ENCODE measurements at regions not wholly inside any gene's neighbourhood (a gene's known extent, or its start where the extent isn't known, plus 50 kb on each side); places are given as distances from the start of the nearest gene placed in this dataset.

GRCh38 chr1:182235604-182235951 is 156.0 kb downstream of the GLUL start:
- Histone ChIP-seq H2BK5ac (ENCODE audit: insufficient read length, low read length) (no peak overlapping the region), H3K4me1 (ENCODE audit: insufficient read depth, low read length) (no peaks in the 10 kb centered on the region), H4K8ac (replicated peaks; ENCODE audit: insufficient read length, low read depth, low read length) (no peak overlapping the region), H3K23me2 (ENCODE audit: insufficient read length, low read depth, low read length, poor library complexity, severe bottlenecking) (no peaks in the 10 kb centered on the region), H3K14ac (ENCODE audit: insufficient read depth, low read length) (no peak overlapping the region), H2BK12ac (ENCODE audit: insufficient read length, low read depth, low read length) (no peak overlapping the region), H2BK15ac (ENCODE audit: low read depth, low read length) (no peak overlapping the region), H3K9me3 (ENCODE audit: control insufficient read depth, low read depth, low read length) (no peaks in the 10 kb centered on the region), H2BK120ac (ENCODE audit: low read depth, low read length, poor library complexity, severe bottlenecking) (no peak overlapping the region), H3K27ac (ENCODE audit: insufficient read length, low read depth, low read length) (no peak overlapping the region), H3K4ac (ENCODE audit: low read depth, low read length) (no peak overlapping the region), H3K27me3 (ENCODE audit: insufficient read depth, low read length) (no peaks in the 10 kb centered on the region), H2AFZ (ENCODE audit: low read length) (no peak overlapping the region), H3K56ac (ENCODE audit: insufficient read length, low read depth, low read length) (no peak overlapping the region), H3T11ph (ENCODE audit: low read length) (no peak overlapping the region), H3K4me2 (ENCODE audit: insufficient read depth, insufficient read length, low read length) (no peak overlapping the region), H3K79me2 (ENCODE audit: insufficient read depth, low read length) (no peaks in the 10 kb centered on the region), H3K18ac (ENCODE audit: insufficient read length, low read depth, low read length) (no peak overlapping the region), H3K79me1 (ENCODE audit: insufficient read depth, low read depth, low read length, poor library complexity, severe bottlenecking) (no peaks in the 10 kb centered on the region), H4K5ac (ENCODE audit: insufficient read length, low read depth, low read length) (no peak overlapping the region), H2BK20ac (ENCODE audit: low read depth, low read length, poor library complexity, severe bottlenecking) (no peak overlapping the region), H4K91ac (ENCODE audit: insufficient read length, low read depth, low read length) (no peak overlapping the region), H3K9ac (ENCODE audit: extremely low read depth, insufficient read length, low read length) (no peak overlapping the region), H4K20me1 (ENCODE audit: control insufficient read depth, insufficient read depth, insufficient read length) (no peaks in the 10 kb centered on the region), H3K23ac (ENCODE audit: insufficient read length, low read depth, low read length) (no peak overlapping the region), H2AK5ac (ENCODE audit: insufficient read length, low read length) (no peak overlapping the region)
- H3K9me3 Mint-ChIP-seq, result no peaks in the 10 kb centered on the region; a peak in 1 of 5 replicates
- DNase-seq, result no peak
- peak overlapping the region in 2 of 3 experiments; percentile 26 to 47; a peak in 3 of 7 replicates for H3K27ac Mint-ChIP-seq
- H3K27me3 Mint-ChIP-seq (ENCODE audit: low read depth), result no peaks in the 10 kb centered on the region
- no peak overlapping the region for H3K4me3 Mint-ChIP-seq
- TF ChIP-seq CTCF (conservative IDR thresholded peaks at IDR 0.05), result no peak
- WGBS (ENCODE audit: extremely low coverage, insufficient read length, low lambda C conversion rate), result no CpG with 5 or more reads among the region's 2 CpGs
- H3K4me1 Mint-ChIP-seq, result peaks cover 9 to 17% of the 10 kb centered on the region in 2 experiments
- no peaks in the 10 kb centered on the region for H3K36me3 Mint-ChIP-seq (ENCODE audit: insufficient read depth in 1 of 3, low read depth in 3 of 3)

All from H9 (cell line).